ENCODE measurements at regions not wholly inside any gene's neighbourhood (a gene's known extent, or its start where the extent isn't known, plus 50 kb on each side); places are given as distances from the start of the nearest gene placed in this dataset.

DNA sequence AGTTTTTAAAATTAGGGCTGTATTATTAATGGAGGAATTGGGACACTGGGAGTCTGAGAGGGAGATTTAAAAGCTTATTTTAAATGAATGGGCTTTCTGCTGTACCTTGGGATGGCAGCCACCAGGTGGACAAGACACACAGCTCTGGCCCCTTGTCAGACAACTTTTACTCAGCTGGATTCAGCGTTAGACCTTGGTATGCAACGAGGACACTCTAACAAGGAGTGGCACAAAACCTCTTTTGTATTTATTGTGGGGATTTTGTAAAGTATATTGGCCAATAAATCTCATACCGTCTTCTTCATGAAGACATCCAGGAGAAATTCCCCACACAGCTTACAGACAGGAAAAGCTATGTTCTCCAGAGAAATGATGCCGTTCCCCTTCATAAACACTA is 105.7 kb downstream of the LCA5 start:
- Histone ChIP-seq H3K27me3 (no peaks in the 10 kb centered on the region), H3K4me1 (no peaks in the 10 kb centered on the region), H3K36me3 (ENCODE audit: low read depth, missing control alignments) (no peaks in the 10 kb centered on the region), H3K9me3 (no peaks in the 10 kb centered on the region), H3K4me3 (no peak overlapping the region), H3K27ac (no peak overlapping the region)
- DNase-seq = no peak
- 54 to 65% methylated on average over 4 of the region's 4 CpGs for WGBS, 2 donors
- intact Hi-C loops (cut with DNase I; ENCODE audit: low total_unique reads) = no loop called here
- TF ChIP-seq POLR2A (IDR thresholded peaks at IDR 0.05) = no peak

DNA sequence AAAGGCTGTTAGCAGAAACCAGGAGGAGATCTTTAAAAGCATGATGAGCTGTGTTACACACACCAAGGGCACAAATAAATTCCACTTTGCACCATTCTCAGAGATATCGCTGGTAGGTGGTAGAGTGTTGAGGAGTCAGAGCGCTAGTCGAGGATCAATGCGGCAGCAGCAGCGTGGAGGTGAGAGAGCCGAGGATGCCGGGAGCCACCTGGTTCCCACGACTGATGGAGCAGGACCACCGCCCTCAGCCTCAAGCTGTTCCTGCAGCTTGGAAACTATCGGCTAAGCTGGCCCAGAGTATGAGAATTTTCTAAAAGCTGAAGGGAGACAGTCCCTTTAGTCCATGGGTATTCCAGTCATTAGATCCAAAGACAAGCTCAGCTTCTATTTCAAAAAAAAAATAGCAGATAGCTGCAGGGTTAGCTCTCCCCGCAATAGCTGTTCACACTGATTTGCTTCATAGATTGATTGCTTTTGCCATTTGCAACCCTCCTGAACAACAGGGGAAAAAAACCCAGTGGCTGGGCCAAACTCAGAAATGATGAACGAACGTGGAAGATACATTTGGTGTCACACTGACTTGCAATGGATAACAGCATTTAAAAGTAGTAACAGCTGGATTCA is 106.2 kb downstream of the LCA5 start:
- intact Hi-C loops (cut with DNase I; ENCODE audit: low total_unique reads) = no loop called here
- Histone ChIP-seq H3K27ac (no peak overlapping the region), H3K36me3 (ENCODE audit: low read depth, missing control alignments) (no peaks in the 10 kb centered on the region), H3K27me3 (no peaks in the 10 kb centered on the region), H3K9me3 (no peaks in the 10 kb centered on the region), H3K4me1 (no peaks in the 10 kb centered on the region), H3K4me3 (no peak overlapping the region)
- TF ChIP-seq, protein P1, sequence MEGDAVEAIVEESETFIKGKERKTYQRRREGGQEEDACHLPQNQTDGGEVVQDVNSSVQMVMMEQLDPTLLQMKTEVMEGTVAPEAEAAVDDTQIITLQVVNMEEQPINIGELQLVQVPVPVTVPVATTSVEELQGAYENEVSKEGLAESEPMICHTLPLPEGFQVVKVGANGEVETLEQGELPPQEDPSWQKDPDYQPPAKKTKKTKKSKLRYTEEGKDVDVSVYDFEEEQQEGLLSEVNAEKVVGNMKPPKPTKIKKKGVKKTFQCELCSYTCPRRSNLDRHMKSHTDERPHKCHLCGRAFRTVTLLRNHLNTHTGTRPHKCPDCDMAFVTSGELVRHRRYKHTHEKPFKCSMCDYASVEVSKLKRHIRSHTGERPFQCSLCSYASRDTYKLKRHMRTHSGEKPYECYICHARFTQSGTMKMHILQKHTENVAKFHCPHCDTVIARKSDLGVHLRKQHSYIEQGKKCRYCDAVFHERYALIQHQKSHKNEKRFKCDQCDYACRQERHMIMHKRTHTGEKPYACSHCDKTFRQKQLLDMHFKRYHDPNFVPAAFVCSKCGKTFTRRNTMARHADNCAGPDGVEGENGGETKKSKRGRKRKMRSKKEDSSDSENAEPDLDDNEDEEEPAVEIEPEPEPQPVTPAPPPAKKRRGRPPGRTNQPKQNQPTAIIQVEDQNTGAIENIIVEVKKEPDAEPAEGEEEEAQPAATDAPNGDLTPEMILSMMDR (IDR thresholded peaks at IDR 0.05) = no peak
- no peak for DNase-seq
- WGBS, 2 donors = 64 to 75% methylated on average over 13 of the region's 13 CpGs

DNA sequence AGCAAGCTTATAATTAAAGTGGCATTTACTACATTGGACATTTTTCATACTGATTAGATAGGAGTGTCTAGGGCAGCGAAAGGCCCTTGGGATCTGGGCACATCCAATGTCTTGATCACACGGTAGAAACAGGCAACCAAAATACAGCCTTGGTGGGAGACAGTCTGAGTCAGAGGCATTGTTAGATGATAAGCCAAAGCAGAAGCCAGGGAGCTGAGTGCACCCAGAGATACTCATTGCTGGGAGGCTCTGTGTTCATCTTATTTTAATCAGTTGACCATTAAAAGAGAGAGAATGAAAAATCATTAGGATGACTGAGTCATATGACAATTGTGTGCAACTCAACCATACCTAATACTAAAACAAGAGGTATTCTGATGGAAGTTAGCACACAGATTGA is 109.5 kb downstream of the LCA5 start:
- no peaks in the 10 kb centered on the region for H3K9me3 ChIP-seq
- TF ChIP-seq POLR2A (IDR thresholded peaks at IDR 0.05) = no peak
- TF ChIP-seq, protein P1 (IDR thresholded peaks at IDR 0.05) = no peak
- H3K27me3 ChIP-seq = no peaks in the 10 kb centered on the region
- WGBS, 2 donors = 52 to 68% methylated on average over 2 of the region's 2 CpGs
- H3K4me1 ChIP-seq = no peaks in the 10 kb centered on the region
- no peak for DNase-seq
- no peak overlapping the region for H3K4me3 ChIP-seq
- intact Hi-C loops (cut with DNase I; ENCODE audit: low total_unique reads) = no loop called here
- no peak overlapping the region for H3K27ac ChIP-seq
- H3K36me3 ChIP-seq (ENCODE audit: low read depth, missing control alignments) = no peaks in the 10 kb centered on the region

DNA sequence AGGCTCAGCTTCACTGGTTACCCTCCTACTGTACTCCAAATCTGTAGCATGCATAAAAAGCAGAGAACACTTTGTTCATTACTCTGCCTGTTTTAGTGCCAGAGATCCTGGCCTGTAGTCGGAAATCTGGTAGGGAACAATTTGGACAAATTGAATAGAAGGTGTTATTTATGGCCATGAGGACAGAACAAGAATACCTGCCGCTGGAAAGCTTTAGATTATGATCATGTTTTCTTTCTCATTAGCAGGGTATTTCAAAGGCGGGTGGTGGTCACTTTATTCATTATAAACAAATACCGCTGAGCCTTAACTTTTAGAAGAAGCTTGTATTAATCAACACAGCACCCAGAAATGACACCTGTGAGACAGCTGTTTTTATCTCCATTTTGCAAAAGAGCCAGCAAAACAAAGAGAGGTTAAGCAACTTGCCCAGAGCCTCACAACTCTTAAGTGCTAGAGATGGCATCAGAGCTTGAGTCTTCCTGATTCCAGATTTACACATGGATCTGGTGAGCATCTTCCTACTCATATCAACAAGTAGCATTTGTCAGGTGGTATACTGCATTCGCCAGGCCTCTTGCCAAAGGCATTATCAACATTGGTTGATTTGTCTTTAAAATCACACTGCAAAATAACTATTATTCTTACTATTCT is 110.5 kb downstream of the LCA5 start:
- Histone ChIP-seq H3K27ac (no peak overlapping the region), H3K4me1 (no peaks in the 10 kb centered on the region), H3K27me3 (no peaks in the 10 kb centered on the region), H3K36me3 (ENCODE audit: low read depth, missing control alignments) (no peaks in the 10 kb centered on the region), H3K4me3 (no peak overlapping the region), H3K9me3 (no peaks in the 10 kb centered on the region)
- intact Hi-C loops (cut with DNase I; ENCODE audit: low total_unique reads) = no loop called here
- TF ChIP-seq, protein P1 (IDR thresholded peaks at IDR 0.05) = no peak
- no peak for TF ChIP-seq POLR2A (IDR thresholded peaks at IDR 0.05)
- no peak for DNase-seq
- WGBS, 2 donors = 70 to 76% methylated on average over 5 of the region's 5 CpGs

DNA sequence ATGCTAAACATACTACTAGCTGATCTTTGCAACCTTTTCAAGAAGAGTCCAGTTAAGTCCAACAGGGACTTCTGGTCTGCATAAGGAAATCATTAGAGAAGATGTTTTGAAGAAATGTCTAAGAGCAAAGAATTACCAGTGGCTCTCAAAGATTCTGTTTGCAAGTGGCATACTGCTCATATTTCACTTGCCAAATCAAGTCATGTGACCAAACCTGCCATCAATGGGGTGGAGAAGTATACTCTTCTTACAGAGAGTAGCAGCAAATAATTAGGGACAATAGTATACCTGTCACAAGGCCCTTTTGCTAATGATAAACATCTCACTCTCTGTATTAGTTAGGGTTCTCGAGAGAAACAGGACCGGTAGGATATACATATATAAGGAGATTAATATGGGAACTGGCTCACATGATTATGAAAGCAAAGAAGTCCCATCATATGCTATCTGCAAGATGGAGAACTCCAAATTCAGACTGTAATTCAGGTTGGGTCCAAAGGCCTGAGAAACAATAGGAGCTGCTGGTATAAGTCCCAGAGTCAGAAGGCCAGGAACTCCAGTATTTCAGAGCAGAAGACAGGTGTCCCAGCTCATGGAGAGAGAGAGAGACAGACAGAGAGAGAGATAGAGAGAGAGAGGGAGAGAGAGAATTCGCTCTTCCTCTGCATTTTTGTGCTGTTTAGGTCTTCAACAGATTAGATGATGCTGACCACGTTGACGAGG is 111.5 kb downstream of the LCA5 start:
- no peak for TF ChIP-seq POLR2A (IDR thresholded peaks at IDR 0.05)
- TF ChIP-seq, protein P1 (IDR thresholded peaks at IDR 0.05) = no peak
- Histone ChIP-seq H3K27me3 (no peaks in the 10 kb centered on the region), H3K36me3 (ENCODE audit: low read depth, missing control alignments) (no peaks in the 10 kb centered on the region), H3K27ac (no peak overlapping the region), H3K9me3 (no peaks in the 10 kb centered on the region), H3K4me1 (no peaks in the 10 kb centered on the region), H3K4me3 (no peak overlapping the region)
- intact Hi-C loops (cut with DNase I; ENCODE audit: low total_unique reads) = no loop called here
- DNase-seq = no peak
- WGBS, 2 donors = 83 to 90% methylated on average over 5 of the region's 5 CpGs

Data from testis (tissue), 2 donors.